ENCODE measurements at regions not wholly inside any gene's neighbourhood (a gene's known extent, or its start where the extent isn't known, plus 50 kb on each side); places are given as distances from the start of the nearest gene placed in this dataset.
A peak's percentile ranks its signal among the peaks of the same experiment; 100 is the strongest.

GRCh38 chr22:26781596-26781995, 124.2 kb downstream of the MIAT start:
- Histone ChIP-seq H3K9me3 (replicated peaks; ENCODE audit: control insufficient read depth, low read depth, low read length) (peaks cover 4% of the 10 kb centered on the region), H3K27me3 (ENCODE audit: control insufficient read depth, insufficient read depth, low read length) (no peaks in the 10 kb centered on the region), H3K36me3 (ENCODE audit: control insufficient read depth, insufficient read depth, low read length) (peaks cover 29% of the 10 kb centered on the region), H3K4me3 (ENCODE audit: low read length) (no peak overlapping the region), H3K4me1 (ENCODE audit: control insufficient read depth, insufficient read depth, low read length) (peaks cover 6% of the 10 kb centered on the region), H3K27ac (ENCODE audit: low read length) (no peak overlapping the region)
- 92% methylated on average over 7 of the region's 15 CpGs for WGBS (ENCODE audit: insufficient coverage)
- DNase-seq = no peak

GRCh38 chr22:26783885-26784284, 126.5 kb downstream of the MIAT start:
- peaks cover 29% of the 10 kb centered on the region for H3K36me3 ChIP-seq (ENCODE audit: control insufficient read depth, insufficient read depth, low read length)
- H3K27me3 ChIP-seq (ENCODE audit: control insufficient read depth, insufficient read depth, low read length) = no peaks in the 10 kb centered on the region
- H3K4me3 ChIP-seq (ENCODE audit: low read length) = no peak overlapping the region
- no peak overlapping the region for H3K27ac ChIP-seq (ENCODE audit: low read length)
- peaks cover 5% of the 10 kb centered on the region for H3K4me1 ChIP-seq (ENCODE audit: control insufficient read depth, insufficient read depth, low read length)
- 27% methylated on average over 17 of the region's 18 CpGs for WGBS (ENCODE audit: insufficient coverage)
- DNase-seq = peak; percentile 24
- H3K9me3 ChIP-seq (replicated peaks; ENCODE audit: control insufficient read depth, low read depth, low read length) = peaks cover 4% of the 10 kb centered on the region

- Histone ChIP-seq H3K27me3 (ENCODE audit: control insufficient read depth, insufficient read depth, low read length) (no peaks in the 10 kb centered on the region), H3K27ac (ENCODE audit: low read length) (no peak overlapping the region), H3K4me3 (ENCODE audit: low read length) (no peak overlapping the region), H3K4me1 (ENCODE audit: control insufficient read depth, insufficient read depth, low read length) (peaks cover 5% of the 10 kb centered on the region), H3K36me3 (ENCODE audit: control insufficient read depth, insufficient read depth, low read length) (peaks cover 24% of the 10 kb centered on the region), H3K9me3 (replicated peaks; ENCODE audit: control insufficient read depth, low read depth, low read length) (peaks cover under 1% of the 10 kb centered on the region)
- no CpG with 5 or more reads among the region's 6 CpGs for WGBS (ENCODE audit: insufficient coverage)
- DNase-seq = no peak
These were observed 127.4 kb downstream of the MIAT start for GRCh38 chr22:26784772-26785171.

DNA sequence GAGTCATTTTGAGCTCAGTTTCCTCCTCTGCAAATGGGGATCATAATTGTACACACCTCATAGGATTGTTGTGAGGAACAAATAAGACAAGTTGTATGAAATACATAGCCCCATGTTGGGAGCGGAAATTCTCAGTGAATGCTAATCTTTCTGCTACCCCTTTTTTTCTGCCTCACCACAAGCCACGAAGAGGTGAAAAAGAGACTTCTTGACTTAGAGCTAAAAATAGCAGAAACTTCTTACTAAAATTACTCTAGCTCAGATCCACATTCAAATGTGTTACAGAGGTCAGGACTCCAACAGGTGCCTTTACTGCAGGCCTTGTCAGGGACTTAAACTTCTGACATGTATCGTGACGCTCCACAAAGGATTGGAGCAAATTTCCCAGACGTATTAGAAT, 128.5 kb downstream of the MIAT start:
- DNase-seq = no peak
- Histone ChIP-seq H3K27ac (ENCODE audit: low read length) (no peak overlapping the region), H3K4me3 (ENCODE audit: low read length) (no peak overlapping the region), H3K9me3 (replicated peaks; ENCODE audit: control insufficient read depth, low read depth, low read length) (no peaks in the 10 kb centered on the region), H3K36me3 (ENCODE audit: control insufficient read depth, insufficient read depth, low read length) (peaks cover 17% of the 10 kb centered on the region), H3K27me3 (ENCODE audit: control insufficient read depth, insufficient read depth, low read length) (no peaks in the 10 kb centered on the region), H3K4me1 (ENCODE audit: control insufficient read depth, insufficient read depth, low read length) (peaks cover 5% of the 10 kb centered on the region)
- 75% methylated on average over 2 of the region's 5 CpGs for WGBS (ENCODE audit: insufficient coverage)

- no peak for DNase-seq
- H3K9me3 ChIP-seq (replicated peaks; ENCODE audit: control insufficient read depth, low read depth, low read length) = no peaks in the 10 kb centered on the region
- peaks cover 14% of the 10 kb centered on the region for H3K36me3 ChIP-seq (ENCODE audit: control insufficient read depth, insufficient read depth, low read length)
- WGBS (ENCODE audit: insufficient coverage) = 93% methylated on average over 5 of the region's 9 CpGs
- no peak overlapping the region for H3K4me3 ChIP-seq (ENCODE audit: low read length)
- no peak overlapping the region for H3K27ac ChIP-seq (ENCODE audit: low read length)
- no peaks in the 10 kb centered on the region for H3K27me3 ChIP-seq (ENCODE audit: control insufficient read depth, insufficient read depth, low read length)
- H3K4me1 ChIP-seq (ENCODE audit: control insufficient read depth, insufficient read depth, low read length) = peaks cover 5% of the 10 kb centered on the region
These were observed 129.0 kb downstream of the MIAT start for GRCh38 chr22:26786398-26786797.

DNA sequence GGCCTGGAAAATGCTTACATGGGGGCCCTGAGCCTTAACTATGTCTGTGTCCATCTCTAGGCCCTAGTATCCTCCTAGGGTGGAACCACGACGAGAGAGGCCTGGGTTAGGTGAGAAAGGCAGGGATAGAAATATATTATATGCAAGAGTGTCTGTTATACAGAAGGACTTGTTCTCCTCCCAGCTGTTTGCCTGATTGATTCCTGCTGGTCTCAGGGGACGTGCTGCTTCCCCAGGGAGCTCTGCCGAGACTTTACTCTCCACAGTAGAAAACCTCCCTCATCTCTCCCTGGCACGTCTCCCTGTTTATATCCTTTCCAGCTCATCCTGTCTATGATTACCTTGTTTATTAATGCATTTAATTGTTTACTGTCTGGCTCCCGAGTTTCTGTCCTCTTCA, 132.6 kb downstream of the MIAT start:
- Histone ChIP-seq H3K27me3 (ENCODE audit: control insufficient read depth, insufficient read depth, low read length) (no peaks in the 10 kb centered on the region), H3K4me3 (ENCODE audit: low read length) (no peak overlapping the region), H3K27ac (ENCODE audit: low read length) (no peak overlapping the region), H3K9me3 (replicated peaks; ENCODE audit: control insufficient read depth, low read depth, low read length) (no peaks in the 10 kb centered on the region), H3K4me1 (ENCODE audit: control insufficient read depth, insufficient read depth, low read length) (no peaks in the 10 kb centered on the region), H3K36me3 (ENCODE audit: control insufficient read depth, insufficient read depth, low read length) (no peaks in the 10 kb centered on the region)
- no peak for DNase-seq
- WGBS (ENCODE audit: insufficient coverage) = 57% methylated on average over 1 of the region's 6 CpGs

GRCh38 chr22:26792522-26792921, 135.1 kb downstream of the MIAT start:
- DNase-seq = no peak
- Histone ChIP-seq H3K4me3 (ENCODE audit: low read length) (no peak overlapping the region), H3K27ac (ENCODE audit: low read length) (no peak overlapping the region), H3K27me3 (ENCODE audit: control insufficient read depth, insufficient read depth, low read length) (no peaks in the 10 kb centered on the region), H3K9me3 (replicated peaks; ENCODE audit: control insufficient read depth, low read depth, low read length) (no peaks in the 10 kb centered on the region), H3K4me1 (ENCODE audit: control insufficient read depth, insufficient read depth, low read length) (no peaks in the 10 kb centered on the region), H3K36me3 (ENCODE audit: control insufficient read depth, insufficient read depth, low read length) (no peaks in the 10 kb centered on the region)
- WGBS (ENCODE audit: insufficient coverage) = 87% methylated on average over 3 of the region's 8 CpGs

- no peak overlapping the region for H3K4me3 ChIP-seq (ENCODE audit: low read length)
These were observed 139.4 kb downstream of the MIAT start for GRCh38 chr22:26796785-26797184.

GRCh38 chr22:26797910-26798309, 140.5 kb downstream of the MIAT start:
- H3K4me1 ChIP-seq (ENCODE audit: control insufficient read depth, insufficient read depth, low read length) = no peaks in the 10 kb centered on the region
- no peak overlapping the region for H3K4me3 ChIP-seq (ENCODE audit: low read length)
- DNase-seq = no peak
- no peak overlapping the region for H3K27ac ChIP-seq (ENCODE audit: low read length)
- H3K27me3 ChIP-seq (ENCODE audit: control insufficient read depth, insufficient read depth, low read length) = peaks cover 4% of the 10 kb centered on the region
- H3K9me3 ChIP-seq (replicated peaks; ENCODE audit: control insufficient read depth, low read depth, low read length) = no peaks in the 10 kb centered on the region
- WGBS (ENCODE audit: insufficient coverage) = 86% methylated on average over 3 of the region's 8 CpGs
- no peaks in the 10 kb centered on the region for H3K36me3 ChIP-seq (ENCODE audit: control insufficient read depth, insufficient read depth, low read length)

More at GRCh38 chr22:26796785-26797184, 139.4 kb downstream of the MIAT start:
- no peaks in the 10 kb centered on the region for H3K4me1 ChIP-seq (ENCODE audit: control insufficient read depth, insufficient read depth, low read length)
- peaks cover 4% of the 10 kb centered on the region for H3K27me3 ChIP-seq (ENCODE audit: control insufficient read depth, insufficient read depth, low read length)
- no peaks in the 10 kb centered on the region for H3K9me3 ChIP-seq (replicated peaks; ENCODE audit: control insufficient read depth, low read depth, low read length)
- 90% methylated on average over 11 of the region's 12 CpGs for WGBS (ENCODE audit: insufficient coverage)
- DNase-seq = no peak
- no peak overlapping the region for H3K27ac ChIP-seq (ENCODE audit: low read length)
- no peaks in the 10 kb centered on the region for H3K36me3 ChIP-seq (ENCODE audit: control insufficient read depth, insufficient read depth, low read length)

GRCh38 chr22:26798462-26799065, 141.2 kb downstream of the MIAT start:
- Histone ChIP-seq H3K9me3 (replicated peaks; ENCODE audit: control insufficient read depth, low read depth, low read length) (no peaks in the 10 kb centered on the region), H3K36me3 (ENCODE audit: control insufficient read depth, insufficient read depth, low read length) (no peaks in the 10 kb centered on the region), H3K27me3 (ENCODE audit: control insufficient read depth, insufficient read depth, low read length) (peaks cover 4% of the 10 kb centered on the region), H3K4me3 (ENCODE audit: low read length) (no peak overlapping the region), H3K4me1 (ENCODE audit: control insufficient read depth, insufficient read depth, low read length) (no peaks in the 10 kb centered on the region), H3K27ac (ENCODE audit: low read length) (no peak overlapping the region)
- WGBS (ENCODE audit: insufficient coverage) = 66% methylated on average over 14 of the region's 19 CpGs
- no peak for DNase-seq

DNA sequence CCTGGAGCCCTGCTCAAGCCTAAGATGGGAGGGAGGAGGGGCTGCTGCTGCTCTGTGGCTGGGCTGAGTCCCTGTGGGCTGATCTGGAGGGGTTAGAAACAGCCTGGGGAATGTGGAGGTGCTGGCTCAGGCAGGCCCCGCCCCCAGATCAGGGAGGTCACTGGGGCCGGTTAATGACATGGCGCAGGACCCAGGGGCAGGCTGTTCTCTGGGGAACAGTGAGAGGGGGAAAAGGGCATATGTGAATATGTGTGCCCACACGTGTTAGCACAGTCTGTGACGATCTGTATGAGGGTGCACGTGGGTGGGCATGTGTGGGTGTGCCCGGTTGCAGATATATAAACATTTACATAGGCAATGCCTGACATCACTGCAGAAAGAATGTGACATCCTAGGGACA, 143.5 kb downstream of the MIAT start:
- Histone ChIP-seq H3K4me1 (ENCODE audit: control insufficient read depth, insufficient read depth, low read length) (no peaks in the 10 kb centered on the region), H3K9me3 (replicated peaks; ENCODE audit: control insufficient read depth, low read depth, low read length) (no peaks in the 10 kb centered on the region), H3K4me3 (ENCODE audit: low read length) (no peak overlapping the region), H3K27me3 (ENCODE audit: control insufficient read depth, insufficient read depth, low read length) (peaks cover 18% of the 10 kb centered on the region), H3K36me3 (ENCODE audit: control insufficient read depth, insufficient read depth, low read length) (no peaks in the 10 kb centered on the region), H3K27ac (ENCODE audit: low read length) (no peak overlapping the region)
- DNase-seq = no peak
- WGBS (ENCODE audit: insufficient coverage) = 25% methylated on average over 3 of the region's 7 CpGs
